Kidney (tissue), 13 donors: ENCODE measurements at regions not wholly inside any gene's neighbourhood (a gene's known extent, or its start where the extent isn't known, plus 50 kb on each side); places are given as distances from the start of the nearest gene placed in this dataset.
A peak's percentile ranks its signal among the peaks of the same experiment; 100 is the strongest.

ENCODE experiments used
- DNase-seq, 5 donors: peaks; one replicate each; pipeline ENCODE4 v3.0.0-alpha.2; 2013 to 2020
- FAIRE-seq: peaks from 2 replicates; lab custom pipeline; 2012; peaks lifted over from hg19 to GRCh38; lab: Jason Lieb, UNC
- H3K27ac ChIP-seq, 2 donors: one replicate each; pipeline ENCODE4 v1.7.0; 2013; ENCODE audit warnings: low read depth in 2 of 2, low read length in 2 of 2, inconsistent platforms in 1 of 2
- H3K27me3 ChIP-seq: one replicate; pipeline ENCODE4 v1.7.1; 2013; ENCODE audit warnings: low read length, inconsistent platforms; ENCODE audit not compliant: control insufficient read depth, insufficient read depth
- H3K36me3 ChIP-seq, 3 donors: one replicate each; pipeline versions ENCODE4 v1.7.0 to v1.7.1; 2013; ENCODE audit warnings: low read length in 3 of 3, control low read depth in 1 of 3, inconsistent platforms in 1 of 3; ENCODE audit not compliant: insufficient read depth in 3 of 3, control insufficient read depth in 2 of 3
- H3K4me1 ChIP-seq, 3 donors: one replicate each; pipeline versions ENCODE4 v1.7.0 to v1.7.1; 2013; ENCODE audit warnings: low read length in 3 of 3, inconsistent platforms in 1 of 3, low read depth in 1 of 3; ENCODE audit not compliant: control insufficient read depth in 2 of 3, insufficient read depth in 2 of 3
- H3K4me3 ChIP-seq, 3 donors: one replicate each; pipeline versions ENCODE4 v1.7.0 to v1.8.1; 2013; ENCODE audit warnings: low read length in 3 of 3, control low read depth in 1 of 3, inconsistent platforms in 1 of 3
- H3K9ac ChIP-seq, 3 donors: one replicate each; pipeline versions ENCODE4 v1.7.0 to v1.7.1; 2013; ENCODE audit warnings: low read length in 3 of 3, control low read depth in 1 of 3, inconsistent platforms in 1 of 3
- H3K9me3 ChIP-seq, 3 donors: one replicate each; pipeline versions ENCODE4 v1.7.0 to v1.7.1; 2013; ENCODE audit warnings: low read length in 3 of 3, control low read depth in 1 of 3, inconsistent platforms in 1 of 3; ENCODE audit not compliant: control insufficient read depth in 2 of 3, insufficient read depth in 1 of 3
- CTCF ChIP-seq: IDR thresholded peaks from 3 replicates; pipeline ENCODE4 v1.5.1; 2012; ENCODE audit warnings: mild to moderate bottlenecking, moderate library complexity, borderline replicate concordance; ENCODE audit not compliant: insufficient read depth; ENCODE audit errors: extremely low read depth
- intact Hi-C: fragments of 100-400 bp; cut with DNase I; formaldehyde crosslinking; loops from one replicate; pipeline ENCODE4 v1.11.1; 2022
- donor health status: control.
- donor health status: control.
- donor health status: control.
- donor health status: control.
- donor health status: control.
- donor health status: DM: yes; HTN: yes; CAD: no.
- donor health status: Normal renal cell carcinoma (clear cell type).

DNA sequence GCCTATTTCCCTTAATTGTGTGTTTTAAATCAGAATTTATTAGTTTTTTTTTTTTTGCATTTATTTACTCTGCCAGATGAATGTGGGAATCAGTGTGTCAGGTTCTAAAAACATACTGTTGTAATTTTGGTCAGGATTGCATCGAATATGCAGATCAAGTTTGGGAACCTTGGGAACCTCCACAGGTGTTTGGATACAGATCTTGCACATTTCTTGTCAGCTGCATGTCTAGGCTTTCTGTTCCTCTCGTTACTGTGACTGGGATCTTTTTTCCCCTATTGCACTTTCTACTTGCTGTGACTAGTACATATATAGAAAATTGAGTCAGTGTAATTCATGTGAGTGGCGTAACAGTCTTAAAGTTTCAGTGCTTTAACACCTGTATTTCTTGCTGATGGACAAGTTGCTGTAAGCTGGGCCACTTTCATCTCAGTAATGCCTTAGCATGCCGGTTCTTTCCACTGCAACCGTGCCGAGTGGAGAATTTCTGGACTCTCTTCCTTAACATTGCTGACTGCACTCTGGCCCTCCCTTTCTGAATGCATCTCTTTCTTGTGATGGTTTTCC is 112.5 kb downstream of the TENT4A start:
- TF ChIP-seq CTCF = no peak
- H3K9ac ChIP-seq = no peak overlapping the region
- intact Hi-C loops = no loop called here
- no peak overlapping the region for H3K27ac ChIP-seq
- no peaks in the 10 kb centered on the region for H3K36me3 ChIP-seq
- no peaks in the 10 kb centered on the region for H3K4me1 ChIP-seq
- H3K27me3 ChIP-seq = no peaks in the 10 kb centered on the region
- H3K9me3 ChIP-seq = peaks cover 0 to 5% (median 2%) of the 10 kb centered on the region in 3 donors
- no peak for DNase-seq
- no peak for FAIRE-seq
- H3K4me3 ChIP-seq = no peak overlapping the region

- no peak for FAIRE-seq
- intact Hi-C loops = no loop called here
These were observed 113.5 kb downstream of the TENT4A start for GRCh38 chr5:6826756-6827155.

GRCh38 chr5:6827526-6828219 is 114.4 kb downstream of the TENT4A start:
- Histone ChIP-seq H3K4me1 (no peaks in the 10 kb centered on the region), H3K9ac (no peak overlapping the region), H3K27me3 (no peaks in the 10 kb centered on the region), H3K27ac (no peak overlapping the region), H3K4me3 (peak overlapping the region in 2 of 3 donors; percentile 12 to 23), H3K9me3 (peaks cover 0 to 2% (median 0%) of the 10 kb centered on the region in 3 donors), H3K36me3 (no peaks in the 10 kb centered on the region)
- intact Hi-C loops = no loop called here
- DNase-seq (no peak), FAIRE-seq (no peak)
- no peak for TF ChIP-seq CTCF

More at GRCh38 chr5:6826756-6827155, 113.5 kb downstream of the TENT4A start:
- no peak for TF ChIP-seq CTCF
- Histone ChIP-seq H3K4me3 (no peak overlapping the region), H3K9ac (no peak overlapping the region), H3K27ac (no peak overlapping the region), H3K36me3 (no peaks in the 10 kb centered on the region), H3K27me3 (no peaks in the 10 kb centered on the region), H3K4me1 (no peaks in the 10 kb centered on the region), H3K9me3 (peaks cover 0 to 5% (median 2%) of the 10 kb centered on the region in 3 donors)
- no peak for DNase-seq
